AG04450 (cell line): ENCODE measurements at regions not wholly inside any gene's neighbourhood (a gene's known extent, or its start where the extent isn't known, plus 50 kb on each side); places are given as distances from the start of the nearest gene placed in this dataset.
"Not testable (repeated sequence)": the region's sequence is repeated elsewhere in the genome, so short reads cannot be mapped to it uniquely, and the experiment has no call there.

ENCODE experiments used
- CTCF ChIA-PET: fragments of 300-600, 350-600 bp; formaldehyde crosslinking; extraction: SDS; loops from one replicate; lab custom pipeline; 2022; ENCODE audit warnings: antibody characterized with exemption, inconsistent platforms; lab: Charles Lee
- POLR2A ChIA-PET: fragments of 350-600 bp; formaldehyde crosslinking; extraction: SDS; loops from one replicate; lab custom pipeline; 2021; ENCODE audit warnings: antibody characterized with exemption, inconsistent platforms; lab: Yijun Ruan, JAX
- DNase-seq: peaks from one replicate; pipeline ENCODE4 v3.0.0-alpha.2; 2011; ENCODE audit warnings: low read depth, low spot score
- H3K27ac ChIP-seq: one replicate; pipeline ENCODE4 v1.5.1; 2012; ENCODE audit warnings: low read depth, low read length, control low read depth
- H3K27me3 ChIP-seq: one replicate; pipeline ENCODE4 v1.6.0; 2012; ENCODE audit warnings: low read length; ENCODE audit not compliant: control insufficient read depth, insufficient read depth
- H3K4me3 ChIP-seq: 2 replicates; pipeline ENCODE4 v1.5.1; 2011; ENCODE audit warnings: mild to moderate bottlenecking, low read depth, low read length, control low read depth
- H3K9me3 ChIP-seq: 2 replicates; pipeline ENCODE4 v1.5.1; 2012; ENCODE audit warnings: low read length; ENCODE audit not compliant: control insufficient read depth, insufficient read depth
- CTCF ChIP-seq: IDR thresholded peaks from 2 replicates; pipeline ENCODE4 v1.5.1; 2011; ENCODE audit warnings: low read depth, low read length, control low read depth, inconsistent platforms

GRCh38 chr7:56328327-56328726, 212.1 kb upstream of the NUPR2 start:
- CTCF ChIA-PET, POLR2A ChIA-PET, DNase-seq, H3K27me3 ChIP-seq, H3K4me3 ChIP-seq, H3K27ac ChIP-seq: not testable (repeated sequence)
- peaks cover 33% of the 10 kb centered on the region for H3K9me3 ChIP-seq

GRCh38 chr7:56290548-56290947, 174.3 kb upstream of the NUPR2 start:
- no peaks in the 10 kb centered on the region for H3K27me3 ChIP-seq
- no peak for TF ChIP-seq CTCF
- CTCF ChIA-PET = no interaction called here
- H3K27ac ChIP-seq = no peak overlapping the region
- H3K4me3 ChIP-seq = no peak overlapping the region
- H3K9me3 ChIP-seq = peaks cover 29% of the 10 kb centered on the region
- POLR2A ChIA-PET = no interaction called here
- no peak for DNase-seq

- CTCF ChIA-PET = no interaction called here
- TF ChIP-seq CTCF = no peak
- POLR2A ChIA-PET = no interaction called here
- Histone ChIP-seq H3K27ac (no peak overlapping the region), H3K9me3 (peaks cover 24% of the 10 kb centered on the region), H3K27me3 (no peaks in the 10 kb centered on the region), H3K4me3 (no peak overlapping the region)
- DNase-seq = no peak
These were observed 171.4 kb upstream of the NUPR2 start for GRCh38 chr7:56287429-56288138.

GRCh38 chr7:56256108-56256507, 139.9 kb upstream of the NUPR2 start:
- ChIA-PET POLR2A (no interaction called here), CTCF (no interaction called here)

GRCh38 chr7:56250135-56250534, 133.9 kb upstream of the NUPR2 start:
- H3K27ac ChIP-seq = no peak overlapping the region
- H3K27me3 ChIP-seq = no peaks in the 10 kb centered on the region
- ChIA-PET CTCF (no interaction called here), POLR2A (no interaction called here)
- peaks cover 36% of the 10 kb centered on the region for H3K9me3 ChIP-seq
- TF ChIP-seq CTCF = no peak
- no peak for DNase-seq
- H3K4me3 ChIP-seq = no peak overlapping the region

More at GRCh38 chr7:56256108-56256507, 139.9 kb upstream of the NUPR2 start:
- Histone ChIP-seq H3K9me3 (peaks cover 39% of the 10 kb centered on the region), H3K27me3 (no peaks in the 10 kb centered on the region), H3K27ac (no peak overlapping the region), H3K4me3 (no peak overlapping the region)
- DNase-seq = no peak
- TF ChIP-seq CTCF = no peak
